ENCODE measurements at regions not wholly inside any gene's neighbourhood (a gene's known extent, or its start where the extent isn't known, plus 50 kb on each side); places are given as distances from the start of the nearest gene placed in this dataset.

- Histone ChIP-seq H3K9me3 (ENCODE audit: control insufficient read depth, insufficient read depth, low read depth, low read length) (no peaks in the 10 kb centered on the region), H3K4me1 (ENCODE audit: control insufficient read depth, extremely low read depth, insufficient read depth, low read length) (no peaks in the 10 kb centered on the region), H3K4me2 (ENCODE audit: extremely low read depth, insufficient read depth, low read length) (no peak overlapping the region), H2AFZ (ENCODE audit: low read length) (no peak overlapping the region), H3K36me3 (ENCODE audit: control insufficient read depth, insufficient read depth, low read length) (no peaks in the 10 kb centered on the region), H3K27me3 (ENCODE audit: control insufficient read depth, insufficient read depth, low read length) (no peaks in the 10 kb centered on the region), H3K27ac (ENCODE audit: insufficient read depth, low read length) (no peak overlapping the region), H3K4me3 (replicated peaks in 1 of 4; ENCODE audit: control extremely low read depth in 1 of 4, insufficient read depth in 1 of 4, low read depth in 3 of 4, low read length in 4 of 4) (no peak overlapping the region), H3K9ac (ENCODE audit: insufficient read depth, low read length) (no peak overlapping the region), H3K79me2 (ENCODE audit: control insufficient read depth, insufficient read depth, low read length) (no peaks in the 10 kb centered on the region), H4K20me1 (ENCODE audit: control insufficient read depth, extremely low read depth, insufficient read depth, low read length) (no peaks in the 10 kb centered on the region)
- DNase-seq (ENCODE audit: low read depth in 2 of 2) = no peak
- no peak for TF ChIP-seq CTCF (conservative IDR thresholded peaks at IDR 0.05 in 1 of 2, IDR thresholded peaks at IDR 0.05 in 1 of 2; ENCODE audit: low read depth in 1 of 2, low read length in 2 of 2)
Observed at GRCh38 chr3:180383332-180384020, 218.5 kb upstream of the TTC14 start.

GRCh38 chr3:180390313-180390712 lies 211.7 kb upstream of the TTC14 start:
- H2AFZ ChIP-seq (ENCODE audit: low read length) = no peak overlapping the region
- DNase-seq (ENCODE audit: low read depth in 2 of 2) = no peak
- H3K4me1 ChIP-seq (ENCODE audit: control insufficient read depth, extremely low read depth, insufficient read depth, low read length) = no peaks in the 10 kb centered on the region
- H3K27ac ChIP-seq (ENCODE audit: insufficient read depth, low read length) = no peak overlapping the region
- no peaks in the 10 kb centered on the region for H3K27me3 ChIP-seq (ENCODE audit: control insufficient read depth, insufficient read depth, low read length)
- H3K9me3 ChIP-seq (ENCODE audit: control insufficient read depth, insufficient read depth, low read depth, low read length) = no peaks in the 10 kb centered on the region
- no peak overlapping the region for H3K4me2 ChIP-seq (ENCODE audit: extremely low read depth, insufficient read depth, low read length)
- no peaks in the 10 kb centered on the region for H4K20me1 ChIP-seq (ENCODE audit: control insufficient read depth, extremely low read depth, insufficient read depth, low read length)
- H3K36me3 ChIP-seq (ENCODE audit: control insufficient read depth, insufficient read depth, low read length) = no peaks in the 10 kb centered on the region
- no peak for TF ChIP-seq EZH2 (IDR thresholded peaks at IDR 0.05; ENCODE audit: low read length, missing control alignments)
- no peaks in the 10 kb centered on the region for H3K79me2 ChIP-seq (ENCODE audit: control insufficient read depth, insufficient read depth, low read length)
- no peak overlapping the region for H3K4me3 ChIP-seq (replicated peaks in 1 of 4; ENCODE audit: control extremely low read depth in 1 of 4, insufficient read depth in 1 of 4, low read depth in 3 of 4, low read length in 4 of 4)
- no peak overlapping the region for H3K9ac ChIP-seq (ENCODE audit: insufficient read depth, low read length)

DNA sequence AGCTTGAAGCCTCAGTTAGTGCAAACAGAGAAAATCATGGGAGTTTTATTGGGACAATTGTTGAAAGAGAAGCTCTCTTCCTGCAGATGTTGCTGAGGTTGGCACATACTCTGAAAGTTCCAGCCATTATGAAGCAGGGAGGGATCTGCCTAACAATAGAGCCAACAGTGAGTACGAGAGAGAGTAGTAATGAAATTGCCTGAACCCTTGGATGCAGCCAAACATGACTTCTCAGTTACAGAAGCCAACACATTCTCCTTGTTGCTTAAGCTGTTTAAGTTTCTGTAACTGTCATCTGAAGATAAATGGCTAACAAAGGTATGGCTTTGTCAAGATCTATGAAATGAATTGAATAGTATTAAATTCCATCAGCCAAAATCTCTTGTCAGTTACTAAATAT lies 211.0 kb upstream of the TTC14 start:
- H4K20me1 ChIP-seq (ENCODE audit: control insufficient read depth, extremely low read depth, insufficient read depth, low read length) = no peaks in the 10 kb centered on the region
- no peak for DNase-seq (ENCODE audit: low read depth in 2 of 2)
- no peaks in the 10 kb centered on the region for H3K79me2 ChIP-seq (ENCODE audit: control insufficient read depth, insufficient read depth, low read length)
- H3K27me3 ChIP-seq (ENCODE audit: control insufficient read depth, insufficient read depth, low read length) = no peaks in the 10 kb centered on the region
- H3K4me2 ChIP-seq (ENCODE audit: extremely low read depth, insufficient read depth, low read length) = no peak overlapping the region
- no peak overlapping the region for H3K9ac ChIP-seq (ENCODE audit: insufficient read depth, low read length)
- no peak overlapping the region for H3K4me3 ChIP-seq (replicated peaks in 1 of 4; ENCODE audit: control extremely low read depth in 1 of 4, insufficient read depth in 1 of 4, low read depth in 3 of 4, low read length in 4 of 4)
- no peaks in the 10 kb centered on the region for H3K9me3 ChIP-seq (ENCODE audit: control insufficient read depth, insufficient read depth, low read depth, low read length)
- no peak for TF ChIP-seq CTCF (conservative IDR thresholded peaks at IDR 0.05 in 1 of 2, IDR thresholded peaks at IDR 0.05 in 1 of 2; ENCODE audit: low read depth in 1 of 2, low read length in 2 of 2)
- TF ChIP-seq EZH2 (IDR thresholded peaks at IDR 0.05; ENCODE audit: low read length, missing control alignments) = no peak
- no peaks in the 10 kb centered on the region for H3K4me1 ChIP-seq (ENCODE audit: control insufficient read depth, extremely low read depth, insufficient read depth, low read length)
- H2AFZ ChIP-seq (ENCODE audit: low read length) = no peak overlapping the region
- H3K36me3 ChIP-seq (ENCODE audit: control insufficient read depth, insufficient read depth, low read length) = no peaks in the 10 kb centered on the region
- H3K27ac ChIP-seq (ENCODE audit: insufficient read depth, low read length) = no peak overlapping the region

Measured in fibroblast of lung (primary cell).